ENCODE measurements at regions not wholly inside any gene's neighbourhood (a gene's known extent, or its start where the extent isn't known, plus 50 kb on each side); places are given as distances from the start of the nearest gene placed in this dataset.

- TF ChIP-seq CTCF (conservative IDR thresholded peaks at IDR 0.05; ENCODE audit: control insufficient read depth, insufficient read depth, low read depth, low read length) = no peak
- H3K4me3 ChIP-seq (ENCODE audit: control insufficient read depth, low read depth, low read length) = no peak overlapping the region
- DNase-seq (ENCODE audit: low read depth) = no peak
Observed at GRCh38 chr11:104361975-104362374, 198.0 kb upstream of the PDGFD start.

GRCh38 chr11:104352036-104352435 is 188.1 kb upstream of the PDGFD start:
- TF ChIP-seq CTCF (conservative IDR thresholded peaks at IDR 0.05; ENCODE audit: control insufficient read depth, insufficient read depth, low read depth, low read length) = no peak
- no peak for DNase-seq (ENCODE audit: low read depth)
- no peak overlapping the region for H3K4me3 ChIP-seq (ENCODE audit: control insufficient read depth, low read depth, low read length)

- peak; percentile 11 for DNase-seq (ENCODE audit: low read depth)
- peak; percentile 39 for TF ChIP-seq CTCF (conservative IDR thresholded peaks at IDR 0.05; ENCODE audit: control insufficient read depth, insufficient read depth, low read depth, low read length)
- H3K4me3 ChIP-seq (ENCODE audit: control insufficient read depth, low read depth, low read length) = no peak overlapping the region
Observed at GRCh38 chr11:104343578-104343977, 179.6 kb upstream of the PDGFD start.

DNA sequence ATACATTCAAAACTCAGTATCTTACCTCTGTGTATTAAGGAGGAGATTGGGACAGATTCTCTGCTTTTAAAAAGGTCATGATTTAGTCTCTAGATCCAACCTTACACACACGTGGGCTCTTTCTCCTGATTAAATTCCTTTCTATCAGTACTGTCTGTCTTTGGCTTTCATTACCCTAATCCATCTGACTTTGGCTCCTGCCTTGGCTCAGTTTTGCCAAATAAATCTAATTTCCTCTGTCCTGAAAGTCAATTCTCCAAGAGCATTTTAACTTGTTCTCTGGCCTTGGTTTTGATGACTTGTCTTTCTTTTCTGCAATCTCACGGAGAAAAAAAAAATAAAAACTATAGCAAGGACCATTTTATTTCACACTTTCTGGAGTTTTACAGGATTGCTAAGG is 176.6 kb upstream of the PDGFD start:
- no peak for TF ChIP-seq CTCF (conservative IDR thresholded peaks at IDR 0.05; ENCODE audit: control insufficient read depth, insufficient read depth, low read depth, low read length)
- H3K4me3 ChIP-seq (ENCODE audit: control insufficient read depth, low read depth, low read length) = no peak overlapping the region
- DNase-seq (ENCODE audit: low read depth) = no peak

- no peak for TF ChIP-seq CTCF (conservative IDR thresholded peaks at IDR 0.05; ENCODE audit: control insufficient read depth, insufficient read depth, low read depth, low read length)
Observed at GRCh38 chr11:104339380-104339831, 175.5 kb upstream of the PDGFD start.

GRCh38 chr11:104338186-104338585 is 174.2 kb upstream of the PDGFD start:
- TF ChIP-seq CTCF (conservative IDR thresholded peaks at IDR 0.05; ENCODE audit: control insufficient read depth, insufficient read depth, low read depth, low read length) = no peak
- peak; percentile 8 for DNase-seq (ENCODE audit: low read depth)
- H3K4me3 ChIP-seq (ENCODE audit: control insufficient read depth, low read depth, low read length) = no peak overlapping the region

More at GRCh38 chr11:104339380-104339831, 175.5 kb upstream of the PDGFD start:
- DNase-seq (ENCODE audit: low read depth) = no peak
- H3K4me3 ChIP-seq (ENCODE audit: control insufficient read depth, low read depth, low read length) = no peak overlapping the region

DNA sequence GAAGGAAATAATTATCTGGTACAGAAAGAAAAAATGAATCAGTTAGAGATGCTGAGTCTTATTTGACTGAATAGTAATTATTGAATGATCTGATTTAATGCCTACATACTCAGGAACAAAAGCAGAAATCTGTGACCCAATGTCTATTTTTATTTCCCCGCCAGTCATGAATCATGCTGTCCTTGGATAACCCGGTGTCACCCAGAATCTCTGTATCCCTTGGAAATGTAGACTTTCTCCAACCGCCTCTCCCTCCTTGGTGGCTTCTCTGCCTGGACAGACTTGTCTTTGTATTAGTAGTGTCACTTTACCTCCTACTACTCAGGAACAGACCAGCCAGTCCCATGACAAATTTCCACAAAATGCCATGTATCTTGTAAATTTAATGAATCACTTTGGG is 173.3 kb upstream of the PDGFD start:
- peak; percentile 11 for DNase-seq (ENCODE audit: low read depth)
- no peak for TF ChIP-seq CTCF (conservative IDR thresholded peaks at IDR 0.05; ENCODE audit: control insufficient read depth, insufficient read depth, low read depth, low read length)
- H3K4me3 ChIP-seq (ENCODE audit: control insufficient read depth, low read depth, low read length) = no peak overlapping the region

Measured in fibroblast of mammary gland (primary cell).